HG03521 (cell line): ENCODE measurements at regions not wholly inside any gene's neighbourhood (a gene's known extent, or its start where the extent isn't known, plus 50 kb on each side); places are given as distances from the start of the nearest gene placed in this dataset.

Experiments
- ATAC-seq: cut with Tn5 transposase; IDR thresholded peaks from one replicate; pipeline ENCODE4 v1.9.1; 2021; ENCODE audit warnings: mild to moderate bottlenecking, moderate library complexity; ENCODE audit not compliant: unreplicated experiment

DNA sequence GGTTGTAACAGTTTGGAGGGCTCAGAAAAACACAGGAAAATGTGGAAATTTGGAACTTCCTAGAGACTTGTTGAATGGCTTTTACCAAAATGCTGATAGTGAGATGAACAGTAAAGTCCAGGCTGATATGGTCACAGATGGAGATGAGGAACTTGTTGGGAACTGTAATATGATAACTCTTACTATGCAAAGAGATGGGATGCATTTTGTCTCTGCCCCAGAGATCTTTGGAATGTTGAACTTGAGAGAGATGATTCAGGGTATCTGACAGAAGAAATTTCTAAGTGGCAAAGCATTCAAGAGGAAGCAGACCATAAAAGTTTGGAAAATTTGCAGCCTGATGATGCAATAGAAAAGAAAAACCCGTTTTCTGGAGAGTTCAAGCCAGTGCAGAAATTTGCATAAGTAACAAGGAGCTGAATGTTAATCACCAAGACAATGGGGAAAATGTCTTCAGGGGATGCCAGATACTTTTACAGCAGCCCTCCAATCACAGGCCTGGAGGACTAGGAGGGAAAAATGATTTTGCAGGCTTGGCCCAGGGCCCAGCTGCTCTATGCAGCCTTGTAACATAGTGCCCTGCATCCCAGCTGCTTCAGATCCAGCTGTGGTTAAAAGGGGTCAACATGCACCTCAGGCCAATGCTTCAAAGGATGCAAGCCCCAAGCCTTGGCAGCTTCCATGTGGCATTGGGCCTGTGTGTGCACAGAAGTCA, 572.7 kb upstream of the ATP2B1 start:
- ATAC-seq, result no peak

DNA sequence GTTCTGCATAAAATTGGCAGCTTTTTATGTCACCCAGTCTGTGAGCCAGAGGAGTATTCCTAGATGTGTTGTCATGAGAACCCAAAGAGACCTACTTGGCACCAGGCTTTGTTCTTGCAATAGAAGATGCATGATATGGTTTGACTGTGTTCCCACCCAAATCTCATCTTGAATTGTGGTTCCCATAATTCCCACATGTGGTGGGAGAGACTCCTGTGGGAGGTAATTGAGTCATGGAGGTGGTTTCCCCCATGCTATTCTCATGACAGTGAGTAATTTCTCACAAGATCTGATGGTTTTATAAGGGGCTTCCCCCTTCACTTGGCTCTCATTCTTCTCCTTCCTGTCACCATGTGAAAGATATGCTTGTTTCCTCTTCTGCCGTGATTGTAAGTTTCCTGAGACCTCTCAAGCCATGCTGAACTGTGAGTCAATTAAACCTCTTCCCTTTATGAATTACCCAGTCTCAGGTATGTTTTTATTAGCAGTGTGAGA, 572.0 kb upstream of the ATP2B1 start:
- no peak for ATAC-seq

DNA sequence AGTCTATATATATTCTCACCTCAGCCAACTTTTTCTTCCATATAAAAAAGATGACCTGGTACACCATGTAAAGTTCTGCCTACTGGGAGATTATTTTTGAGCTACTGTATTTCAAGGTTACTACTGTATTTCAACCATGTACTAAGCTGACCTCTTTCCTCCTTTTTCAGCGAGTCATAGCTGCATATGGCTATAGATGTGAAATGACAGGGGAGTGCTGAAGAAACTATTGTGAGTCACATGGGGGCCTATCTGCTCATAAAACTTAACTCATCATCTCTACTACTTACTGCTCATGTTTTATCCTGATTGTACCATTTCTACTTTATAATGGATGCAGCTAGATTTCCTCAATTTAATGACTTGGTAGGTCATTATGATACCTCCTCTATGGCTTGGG, 571.4 kb upstream of the ATP2B1 start:
- ATAC-seq, result no peak

DNA sequence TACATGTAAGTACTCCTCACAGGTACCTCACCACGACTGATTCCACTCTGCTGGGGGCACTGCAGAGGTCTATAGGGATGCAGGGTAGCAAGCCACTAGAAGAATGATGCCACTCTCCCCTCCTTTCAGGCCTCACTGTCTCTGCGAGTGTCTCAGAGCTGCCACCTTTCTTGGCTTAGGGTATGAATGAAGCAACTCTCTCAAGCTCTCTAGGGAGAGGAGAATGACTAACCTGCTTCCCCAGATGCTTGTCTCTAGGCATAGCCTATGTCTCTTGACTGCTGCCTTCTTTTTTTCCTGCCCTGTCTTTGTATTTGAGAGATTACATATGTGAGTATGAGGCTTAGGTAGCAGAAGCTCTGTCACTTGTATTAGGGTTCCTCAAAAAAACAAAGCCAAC, 566.5 kb upstream of the ATP2B1 start:
- no peak for ATAC-seq

DNA sequence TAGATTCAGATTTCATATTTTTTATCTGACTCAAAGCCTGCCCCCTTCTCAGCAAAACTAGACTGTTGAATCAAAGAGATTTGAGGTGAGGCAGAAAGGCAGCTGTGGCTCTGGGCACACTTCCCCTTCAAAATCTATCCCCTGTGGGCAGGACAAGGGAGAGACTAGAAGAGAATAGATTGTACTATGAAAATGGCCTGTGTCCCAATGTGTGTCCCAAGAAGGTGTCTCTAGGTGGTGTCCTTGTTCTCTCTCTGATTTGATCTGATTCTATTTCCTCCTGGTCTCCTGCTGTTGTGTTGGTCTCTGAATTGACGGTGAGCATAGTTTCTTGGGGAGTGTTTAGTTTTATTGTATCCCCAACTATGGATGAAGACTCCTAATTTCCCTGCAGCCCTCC, 565.8 kb upstream of the ATP2B1 start:
- ATAC-seq, result no peak

DNA sequence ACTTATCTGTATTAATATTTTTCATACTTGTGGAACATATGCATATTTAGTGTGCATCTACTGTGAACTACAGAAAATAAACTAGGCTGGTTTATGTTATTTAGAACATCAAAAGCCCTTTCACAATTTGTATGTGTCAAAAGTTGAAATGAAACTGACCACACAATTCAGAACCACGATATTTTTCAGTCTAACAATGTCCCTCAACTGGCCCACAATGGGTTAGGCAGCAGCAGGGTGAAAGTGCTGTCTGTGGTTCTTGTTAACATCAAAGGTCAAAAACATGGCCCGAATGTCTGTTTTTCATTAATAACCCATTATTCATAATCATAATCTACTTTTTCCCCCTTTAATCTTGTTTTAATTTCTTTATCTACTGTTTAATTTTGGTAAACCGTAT, 559.9 kb upstream of the ATP2B1 start:
- ATAC-seq, result no peak

DNA sequence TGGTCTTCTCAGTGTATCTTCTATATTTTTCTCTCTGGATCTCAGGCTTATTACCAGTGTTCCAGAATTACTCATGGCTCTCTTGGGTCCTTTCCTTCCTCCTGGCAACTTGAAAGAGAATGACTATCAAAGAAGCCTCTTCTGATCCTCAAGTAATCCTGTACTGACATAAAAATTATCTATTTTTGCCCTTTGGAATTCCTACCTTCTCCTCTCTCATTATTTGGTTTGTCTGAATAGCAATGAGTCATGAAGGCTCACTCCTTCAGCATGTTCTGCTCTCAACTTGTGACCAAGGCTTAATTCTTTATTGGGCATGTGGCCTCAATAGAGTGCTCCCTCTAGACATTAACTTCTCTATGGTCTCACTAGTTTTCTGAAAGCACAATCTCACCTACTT, 553.6 kb upstream of the ATP2B1 start:
- ATAC-seq, result no peak

DNA sequence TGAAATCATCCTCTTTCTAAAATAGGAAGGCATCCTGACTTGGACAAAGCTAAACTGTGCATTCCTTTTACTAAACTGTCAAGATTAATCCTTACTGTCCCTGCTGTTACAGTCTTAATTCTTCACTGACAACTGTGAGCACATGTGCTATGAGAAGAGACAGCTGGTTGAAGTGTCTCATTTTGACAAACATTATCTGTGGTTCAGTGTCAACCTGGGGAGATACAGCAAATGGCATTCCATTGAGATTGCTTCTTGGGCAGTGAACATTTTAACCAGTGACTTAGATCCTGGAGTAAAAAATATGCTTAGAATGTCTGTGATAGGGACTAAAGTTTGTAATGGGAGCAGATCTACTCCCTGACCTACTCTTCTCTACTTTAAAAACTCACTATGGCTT, 552.6 kb upstream of the ATP2B1 start:
- ATAC-seq, result no peak

DNA sequence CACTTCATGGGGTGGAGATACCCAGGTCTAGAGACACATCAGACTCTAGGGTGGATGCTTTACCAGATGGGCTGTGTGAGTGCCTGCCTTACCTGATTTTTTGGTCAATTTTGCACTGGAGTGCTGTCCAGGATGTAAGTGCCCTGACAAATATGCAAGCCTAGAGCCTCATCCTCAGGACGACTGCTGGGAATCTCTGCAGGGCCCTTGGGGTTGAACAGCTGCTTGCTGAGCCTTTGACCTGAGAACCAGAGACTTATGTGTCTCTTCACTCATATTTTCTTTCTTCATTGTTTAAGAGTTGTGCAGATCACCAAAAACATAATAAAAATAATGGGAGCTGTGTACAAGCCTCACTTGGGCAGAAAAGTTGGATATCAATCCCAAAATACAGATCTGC, 551.5 kb upstream of the ATP2B1 start:
- no peak for ATAC-seq

DNA sequence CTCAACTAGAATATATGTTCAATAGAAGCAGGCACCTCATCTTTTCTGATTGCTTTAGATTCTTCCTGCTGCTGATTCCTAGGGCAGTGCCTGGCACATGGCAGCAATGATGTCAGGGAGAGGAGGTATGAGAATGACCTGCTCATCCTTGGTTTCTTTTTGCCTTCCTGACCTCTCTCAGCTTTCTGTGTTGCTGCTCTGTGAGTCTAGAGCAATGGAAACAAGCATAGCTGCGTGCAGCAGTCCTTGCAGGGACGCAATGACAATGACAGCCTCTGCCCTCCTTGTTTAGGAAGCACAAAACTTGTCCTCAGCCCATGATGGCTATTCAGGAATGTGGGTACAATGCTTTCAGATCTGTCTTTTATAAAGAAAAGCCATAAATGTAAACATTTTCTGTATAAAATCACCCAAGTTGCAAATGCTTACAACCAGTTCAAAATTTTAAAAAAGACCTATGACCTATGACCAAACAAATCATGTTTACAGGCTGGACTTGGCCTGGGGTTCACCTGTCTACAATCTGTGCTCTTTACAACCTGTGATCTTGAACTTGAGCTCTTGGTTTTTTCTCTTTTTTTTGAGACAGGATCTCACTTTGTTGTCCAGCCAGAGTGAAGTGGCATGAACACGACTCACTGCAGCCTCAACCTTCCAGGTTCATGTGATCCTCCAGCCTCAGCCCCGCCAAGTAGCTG, 549.4 kb upstream of the ATP2B1 start:
- no peak for ATAC-seq

DNA sequence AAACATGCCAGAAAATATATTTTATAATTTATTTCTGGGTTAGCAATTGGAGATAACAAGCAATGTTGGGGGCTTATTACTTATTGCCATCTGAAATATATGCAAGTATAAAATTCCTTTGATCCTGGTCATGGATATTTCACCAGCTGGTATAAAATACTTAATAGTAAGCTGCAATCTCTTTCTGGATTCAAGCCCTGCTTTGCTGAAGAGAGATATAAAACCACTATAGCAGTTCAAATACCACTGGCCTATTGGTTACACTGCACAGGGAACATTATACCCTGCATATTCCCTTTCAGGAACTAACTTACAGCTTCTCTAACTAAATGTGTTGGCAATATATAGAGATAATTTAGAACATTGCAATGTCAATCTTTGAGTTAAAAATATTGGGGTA, 546.2 kb upstream of the ATP2B1 start:
- no peak for ATAC-seq

DNA sequence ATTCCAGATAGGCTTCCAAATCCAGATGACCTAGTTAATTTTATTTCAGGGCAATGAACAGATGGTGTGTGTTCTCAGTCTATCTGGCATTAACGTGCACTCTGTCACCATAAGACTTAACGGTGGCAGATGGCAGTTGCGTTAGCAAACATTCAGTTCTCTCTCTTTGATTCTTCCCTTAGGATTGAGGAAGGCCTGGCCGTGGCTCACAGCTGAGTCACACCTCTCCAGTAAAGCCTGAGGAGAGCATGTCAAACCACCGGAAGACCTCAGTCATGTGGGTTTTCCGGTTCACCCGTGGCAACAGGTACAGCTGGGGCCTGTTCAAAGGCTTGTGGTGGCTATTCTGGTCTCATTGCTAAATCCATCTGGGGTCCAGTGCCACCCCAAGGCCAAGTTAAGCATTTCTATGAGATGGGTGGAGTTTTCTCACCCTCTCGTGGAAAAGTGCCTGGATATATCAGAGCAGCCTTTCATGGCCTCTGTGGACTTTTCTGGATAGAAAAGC, 545.1 kb upstream of the ATP2B1 start:
- ATAC-seq, result peak; percentile 100

DNA sequence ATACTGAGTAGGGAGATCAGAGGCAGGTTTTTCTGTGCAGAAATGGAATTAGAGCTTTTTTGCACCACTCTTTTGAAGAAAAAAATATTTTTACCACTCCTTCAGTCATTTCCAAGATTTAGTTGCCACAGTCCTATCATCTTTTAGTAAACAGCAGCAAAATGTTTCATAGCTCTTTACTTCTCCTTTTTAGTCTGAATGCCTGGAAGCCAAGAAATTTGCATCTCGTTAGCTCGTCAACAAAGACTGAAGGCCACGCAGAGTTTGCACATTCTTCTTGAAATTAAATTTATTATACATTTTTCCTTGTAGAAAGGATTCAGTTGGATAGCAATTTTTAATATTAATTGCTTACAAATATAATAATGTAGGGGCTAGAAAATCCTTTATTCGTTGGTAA, 544.5 kb upstream of the ATP2B1 start:
- no peak for ATAC-seq

DNA sequence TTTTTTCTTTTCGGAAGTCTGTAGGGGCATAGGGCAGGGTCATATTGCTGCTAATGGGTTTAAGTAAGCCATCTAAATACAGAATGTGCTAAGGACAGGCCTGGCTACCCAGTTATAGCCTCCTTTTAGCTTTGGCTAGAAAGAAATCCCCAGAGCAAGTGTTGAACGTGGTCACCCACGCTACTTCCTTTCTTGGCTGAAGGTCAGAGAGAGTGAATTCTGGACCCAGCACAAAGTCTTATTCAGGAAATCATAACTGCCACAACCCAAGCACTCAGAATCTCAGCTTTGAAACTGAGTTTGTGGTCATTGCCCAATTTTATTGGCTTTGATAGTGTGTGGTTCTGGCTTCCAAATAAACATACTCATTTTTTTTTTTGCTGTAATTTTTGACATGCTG, 542.1 kb upstream of the ATP2B1 start:
- no peak for ATAC-seq

DNA sequence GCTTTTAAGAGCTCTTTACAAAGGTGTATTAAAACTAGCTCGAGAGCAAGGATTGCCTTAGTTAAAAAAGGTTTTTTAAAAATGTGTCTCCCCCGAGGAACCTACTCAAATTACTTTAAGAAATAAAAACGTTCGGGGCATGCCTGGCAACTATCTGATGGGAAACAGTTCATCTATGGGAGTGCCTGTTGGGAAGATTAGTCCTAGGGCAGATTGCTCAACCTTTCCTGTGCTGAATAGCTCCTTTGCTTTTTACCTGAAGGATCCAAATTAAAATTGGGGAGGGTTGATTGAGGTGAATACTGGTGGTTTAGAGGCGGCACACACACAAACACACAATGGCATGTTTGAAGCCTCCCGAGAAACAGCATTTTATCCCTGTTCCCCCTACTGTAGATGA, 541.4 kb upstream of the ATP2B1 start:
- no peak for ATAC-seq

DNA sequence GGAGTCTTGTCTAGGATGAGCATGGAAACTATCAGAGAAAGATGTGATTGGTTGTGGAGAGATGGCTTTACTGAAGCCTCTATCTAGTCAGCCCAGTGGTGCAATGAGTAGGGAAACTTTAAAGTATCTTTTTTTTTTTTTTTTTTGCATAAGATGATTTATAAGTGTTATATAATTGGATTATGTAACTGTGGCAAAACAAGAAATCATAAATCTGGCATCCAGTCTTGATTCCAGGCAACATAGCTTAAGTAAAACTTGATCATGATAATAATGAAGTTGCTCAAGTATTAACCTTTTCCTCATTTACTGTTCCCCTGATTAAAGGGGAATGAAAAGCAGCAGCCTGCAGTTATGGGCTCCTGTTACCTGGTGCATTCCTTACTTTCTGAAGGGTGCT, 538.0 kb upstream of the ATP2B1 start:
- ATAC-seq, result no peak

DNA sequence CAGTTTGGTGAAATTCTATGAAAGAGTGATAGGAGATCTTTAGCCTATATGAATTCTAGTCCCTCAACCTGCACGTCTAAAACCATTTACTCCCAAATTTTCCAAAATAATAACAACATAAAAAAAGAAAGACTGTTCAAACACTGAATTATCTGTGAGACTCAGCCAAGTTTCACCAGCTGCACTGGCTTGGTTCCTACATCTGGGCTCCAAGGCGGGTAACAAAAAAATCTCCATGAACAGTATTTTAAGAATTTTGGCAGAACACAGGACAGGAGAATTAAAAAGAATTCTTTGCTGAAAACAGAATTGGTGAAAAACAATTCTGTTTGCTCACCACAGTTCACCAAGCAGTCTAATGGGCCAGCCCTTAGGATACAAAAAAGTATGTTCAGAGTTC, 536.8 kb upstream of the ATP2B1 start:
- no peak for ATAC-seq

DNA sequence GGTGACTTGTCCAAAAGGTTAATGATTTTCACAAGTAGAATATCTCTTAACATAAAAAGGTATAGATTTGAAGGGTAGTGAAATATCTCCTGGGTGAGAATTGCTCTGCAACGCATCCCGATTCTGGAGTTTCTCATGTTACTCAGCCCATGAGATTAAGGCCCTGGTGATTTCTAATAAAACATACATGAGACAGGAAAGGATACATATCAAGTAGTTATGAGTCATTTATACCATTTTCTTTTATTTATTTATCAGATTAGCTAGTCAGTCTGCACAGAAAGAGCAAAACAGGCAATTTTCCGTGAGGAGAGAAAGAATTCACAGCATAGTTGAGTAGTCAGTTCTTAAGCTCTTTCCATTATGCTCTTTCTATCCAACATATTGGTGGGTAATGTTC, 535.6 kb upstream of the ATP2B1 start:
- no peak for ATAC-seq

DNA sequence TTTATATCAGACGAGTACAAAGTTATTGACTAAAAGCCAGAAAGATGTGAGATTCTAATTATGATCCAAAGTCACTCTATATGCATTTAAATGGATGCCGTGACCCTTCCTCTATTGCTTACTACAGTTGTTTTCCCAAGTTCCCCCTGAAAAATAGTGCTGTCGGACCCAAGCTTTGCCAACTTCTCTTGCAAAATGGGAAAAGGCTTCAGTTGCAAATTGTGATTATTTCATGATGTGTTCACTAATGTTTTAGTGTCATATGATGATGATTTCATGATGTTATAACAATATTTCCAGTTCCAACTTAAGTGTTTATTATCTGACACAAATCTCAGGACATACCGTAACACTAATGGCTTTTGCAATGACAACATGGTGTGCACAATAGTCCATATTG, 534.6 kb upstream of the ATP2B1 start:
- no peak for ATAC-seq

DNA sequence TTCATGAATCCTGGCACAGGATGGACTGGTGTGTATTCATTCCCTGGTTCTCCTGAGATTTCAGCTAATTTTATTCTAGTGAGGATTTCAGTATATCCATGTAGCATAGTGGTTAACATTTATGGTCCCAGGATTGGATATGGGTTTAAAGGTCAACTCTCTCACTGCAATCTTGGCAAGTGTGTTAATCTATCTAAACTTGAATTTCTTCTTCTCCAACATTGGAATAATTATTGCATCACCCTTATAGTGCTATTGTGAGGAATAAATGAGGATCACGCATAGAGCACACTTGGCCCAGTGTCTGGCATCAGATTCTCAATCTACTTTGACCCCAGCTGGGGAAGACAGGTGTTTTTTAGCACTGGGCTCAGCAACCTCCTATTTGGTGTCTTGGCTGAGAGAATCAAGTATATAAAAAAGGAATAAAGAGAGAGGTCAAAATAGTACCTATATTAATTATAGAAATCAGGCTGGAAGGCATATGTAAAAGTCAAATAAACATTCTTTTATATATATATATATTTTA, 531.2 kb upstream of the ATP2B1 start:
- no peak for ATAC-seq

DNA sequence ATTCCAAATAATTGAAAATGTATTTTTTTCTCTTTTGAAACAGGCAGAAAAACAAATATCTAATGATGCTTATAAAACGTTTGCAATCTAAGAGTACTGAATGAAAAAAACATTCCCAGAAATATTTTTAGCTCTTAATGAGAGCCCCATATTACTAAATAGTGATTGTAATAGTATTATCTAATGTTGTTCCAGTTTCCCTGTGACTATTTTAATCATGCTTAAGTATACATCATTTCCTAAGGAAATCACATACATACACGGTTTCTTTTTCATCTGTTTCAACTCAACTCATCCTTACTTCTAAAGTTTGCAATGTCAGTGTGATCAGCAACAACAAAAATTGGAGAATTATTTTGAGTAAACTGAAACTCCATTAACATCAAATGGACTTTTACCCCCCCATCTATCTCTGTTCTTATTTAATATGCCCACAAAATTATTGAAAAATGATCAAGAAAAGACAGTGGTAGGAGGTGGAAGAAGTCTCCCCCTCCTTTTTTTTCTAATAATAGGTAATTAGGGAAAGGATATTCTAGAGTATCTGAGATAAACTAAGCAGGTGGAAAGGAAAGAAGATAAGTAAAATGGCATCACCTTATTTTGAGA, 530.1 kb upstream of the ATP2B1 start:
- no peak for ATAC-seq

DNA sequence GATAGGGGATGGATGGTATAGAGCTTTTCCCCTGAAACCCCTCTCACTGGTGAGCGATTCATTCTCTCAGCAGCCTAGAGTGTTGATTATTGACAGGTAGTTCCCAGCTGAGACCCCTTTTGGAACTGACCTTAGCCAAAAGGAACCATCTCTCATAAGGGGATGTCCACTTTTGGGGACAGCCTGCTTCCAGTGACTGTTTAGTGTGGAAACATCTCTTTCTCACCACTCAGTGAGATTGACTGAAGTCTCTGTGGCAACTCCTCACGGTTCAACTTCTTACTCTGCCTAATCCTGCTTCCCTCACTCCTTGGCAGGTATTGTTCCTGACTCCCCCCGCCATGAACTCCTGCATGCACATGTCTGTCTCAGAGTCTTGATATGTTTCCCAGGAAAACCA, 529.2 kb upstream of the ATP2B1 start:
- ATAC-seq, result no peak
